GM18861 (cell line): ENCODE measurements at regions not wholly inside any gene's neighbourhood (a gene's known extent, or its start where the extent isn't known, plus 50 kb on each side); places are given as distances from the start of the nearest gene placed in this dataset.

Source experiments
- ATAC-seq: cut with Tn5 transposase; IDR thresholded peaks from one replicate; pipeline ENCODE4 v1.9.1; 2021; ENCODE audit not compliant: unreplicated experiment

DNA sequence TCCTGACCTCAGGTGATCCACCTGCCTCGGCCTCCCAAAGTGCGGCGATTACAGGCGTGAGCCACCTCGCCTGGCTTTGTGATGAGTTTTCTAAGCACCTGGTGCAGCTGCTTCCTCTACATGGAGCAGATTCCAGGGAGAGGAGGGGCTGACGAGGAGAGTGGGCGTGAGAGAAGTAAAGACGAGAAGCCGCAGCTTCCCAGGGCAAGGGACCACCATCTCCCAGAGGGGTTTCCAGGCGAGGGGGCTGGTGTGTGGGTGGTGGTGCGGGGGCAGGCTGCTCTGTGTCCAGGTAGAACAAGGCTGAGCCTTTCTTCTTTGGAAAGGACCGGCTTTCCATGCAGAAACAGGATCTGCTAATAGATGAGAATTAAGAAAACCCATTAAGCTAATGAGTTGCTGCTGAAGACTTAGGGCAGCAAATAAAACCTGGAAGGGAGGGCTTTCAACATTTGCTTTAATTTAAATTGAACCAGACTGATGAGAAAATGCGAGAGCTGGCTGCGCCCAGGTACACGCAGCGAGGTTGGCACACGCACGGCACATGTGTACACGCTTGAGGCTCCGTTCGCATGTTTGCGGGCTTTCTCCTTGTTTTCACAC, 236.7 kb downstream of the RBFOX3 start:
- no peak for ATAC-seq

- no peak for ATAC-seq
Observed at GRCh38 chr17:79372470-79373238, 238.2 kb downstream of the RBFOX3 start.

DNA sequence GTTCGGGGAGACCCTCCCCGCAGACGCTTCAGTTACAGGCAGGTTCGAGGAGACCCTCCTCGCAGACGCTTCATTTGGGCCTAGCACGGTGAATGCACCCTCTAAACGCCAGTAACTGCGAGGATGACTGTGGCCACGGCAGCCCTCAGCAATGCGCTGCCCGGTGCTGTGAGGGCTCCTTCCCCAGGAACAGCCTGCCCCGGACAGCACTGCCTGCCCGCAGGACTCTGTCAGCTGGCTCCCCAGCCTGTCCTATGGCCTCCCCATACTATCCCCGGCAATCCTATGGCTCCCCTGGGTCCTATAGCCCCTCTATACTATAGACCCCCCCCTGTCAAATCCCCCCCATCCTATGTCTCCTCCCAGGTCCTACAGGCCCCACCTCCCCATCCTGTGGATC, 238.9 kb downstream of the RBFOX3 start:
- ATAC-seq = no peak

DNA sequence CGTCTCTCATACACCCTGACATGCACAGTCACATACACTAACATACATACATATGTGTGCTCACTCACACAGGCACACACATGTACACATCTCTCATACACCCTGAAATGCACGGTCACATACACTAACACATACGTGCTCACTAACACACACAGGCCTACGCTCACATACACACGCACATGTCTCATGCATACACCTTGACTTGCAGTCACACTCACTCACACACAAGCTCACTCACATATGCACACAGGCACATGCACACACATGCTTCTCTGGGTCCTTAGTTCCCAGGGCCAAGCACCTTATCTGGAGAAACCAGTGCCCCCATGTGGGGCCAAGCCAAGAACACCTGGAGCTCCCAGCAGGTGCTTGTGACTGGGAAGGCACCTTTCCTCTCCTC, 240.3 kb downstream of the RBFOX3 start:
- no peak for ATAC-seq

DNA sequence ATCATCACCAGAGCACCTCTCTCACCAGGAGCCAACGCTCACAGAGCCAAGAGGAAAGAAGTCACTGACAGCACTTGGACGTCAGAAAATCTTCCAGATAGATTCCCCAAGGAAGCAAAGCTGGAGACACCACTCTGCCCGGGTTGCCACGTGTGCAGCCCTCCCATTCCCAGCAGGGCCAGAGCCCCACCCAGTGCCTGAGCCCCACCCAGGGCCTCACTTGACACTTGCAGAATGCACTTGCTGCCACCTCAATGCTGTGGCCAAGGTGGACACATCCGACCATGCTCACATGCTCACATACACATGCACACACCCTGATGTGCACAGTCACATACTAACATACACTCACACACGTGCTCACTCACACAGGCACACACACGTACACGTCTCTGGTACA, 240.7 kb downstream of the RBFOX3 start:
- ATAC-seq = no peak

- no peak for ATAC-seq
Observed at GRCh38 chr17:79369532-79369931, 241.3 kb downstream of the RBFOX3 start.

DNA sequence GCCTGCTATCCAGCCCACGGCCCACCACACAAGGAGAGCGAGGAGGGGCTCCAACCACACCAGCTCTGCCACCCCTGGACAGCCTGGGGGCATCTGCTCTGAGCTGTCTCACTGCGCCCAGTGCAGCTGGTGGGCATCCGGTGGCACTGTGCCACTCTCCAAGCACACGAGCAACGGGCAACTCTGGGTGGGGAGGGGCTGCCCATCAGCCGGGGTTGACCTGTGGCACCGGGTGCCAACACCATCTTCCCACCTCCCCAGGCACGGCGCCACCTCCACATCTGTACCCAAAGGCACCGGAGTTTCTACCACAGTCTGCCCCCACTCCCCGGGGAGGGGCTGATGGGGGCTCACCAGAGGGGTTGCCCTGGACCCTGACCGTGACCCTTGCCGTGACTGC, 241.8 kb downstream of the RBFOX3 start:
- ATAC-seq = no peak

DNA sequence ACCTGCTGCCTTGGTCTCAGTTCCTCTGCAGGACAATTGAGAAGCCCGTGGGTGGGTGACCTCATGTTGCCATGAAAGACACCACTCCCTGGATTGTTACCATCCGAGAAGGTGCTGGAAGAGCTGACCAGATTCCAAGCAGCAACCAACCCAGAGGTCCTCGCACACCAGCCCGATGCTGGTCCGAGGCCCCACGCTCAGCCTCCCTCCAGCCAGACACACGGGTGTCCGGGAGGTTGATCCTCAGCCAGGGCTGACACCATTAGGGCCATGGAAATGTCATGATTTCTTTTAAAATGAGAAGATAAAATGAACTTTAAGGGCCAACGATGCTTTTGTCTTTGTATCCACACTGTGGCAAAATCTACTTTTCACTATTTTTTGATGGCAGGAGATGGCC, 242.3 kb downstream of the RBFOX3 start:
- no peak for ATAC-seq

DNA sequence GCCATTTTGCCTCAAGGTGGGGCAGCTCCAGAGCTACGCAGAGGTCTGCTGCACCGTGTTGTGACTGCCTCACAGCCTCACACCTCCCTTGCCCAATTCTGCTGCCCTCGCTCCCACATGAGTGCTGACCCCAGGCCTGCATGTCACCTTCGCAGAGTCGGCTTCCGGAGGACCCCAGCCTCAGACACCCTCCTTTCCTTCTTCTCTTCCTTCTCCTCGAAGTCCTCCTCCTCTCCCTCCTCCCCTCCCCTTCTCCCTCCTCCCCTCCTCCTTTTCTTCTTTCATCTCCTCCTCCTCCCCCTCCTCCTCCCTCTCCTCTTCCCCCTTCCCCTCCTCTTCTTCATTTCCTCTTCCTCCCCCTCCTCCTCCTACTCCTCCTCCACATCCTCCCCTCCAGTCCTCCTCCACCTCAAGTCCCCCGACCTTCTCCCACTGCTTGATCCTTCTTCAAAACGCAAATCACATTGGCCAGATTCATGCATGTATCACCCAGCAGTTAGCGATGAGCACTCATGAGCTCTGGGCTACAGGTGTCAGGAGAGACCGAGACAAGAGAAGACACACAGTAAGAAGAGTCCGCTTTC, 243.8 kb downstream of the RBFOX3 start:
- no peak for ATAC-seq

DNA sequence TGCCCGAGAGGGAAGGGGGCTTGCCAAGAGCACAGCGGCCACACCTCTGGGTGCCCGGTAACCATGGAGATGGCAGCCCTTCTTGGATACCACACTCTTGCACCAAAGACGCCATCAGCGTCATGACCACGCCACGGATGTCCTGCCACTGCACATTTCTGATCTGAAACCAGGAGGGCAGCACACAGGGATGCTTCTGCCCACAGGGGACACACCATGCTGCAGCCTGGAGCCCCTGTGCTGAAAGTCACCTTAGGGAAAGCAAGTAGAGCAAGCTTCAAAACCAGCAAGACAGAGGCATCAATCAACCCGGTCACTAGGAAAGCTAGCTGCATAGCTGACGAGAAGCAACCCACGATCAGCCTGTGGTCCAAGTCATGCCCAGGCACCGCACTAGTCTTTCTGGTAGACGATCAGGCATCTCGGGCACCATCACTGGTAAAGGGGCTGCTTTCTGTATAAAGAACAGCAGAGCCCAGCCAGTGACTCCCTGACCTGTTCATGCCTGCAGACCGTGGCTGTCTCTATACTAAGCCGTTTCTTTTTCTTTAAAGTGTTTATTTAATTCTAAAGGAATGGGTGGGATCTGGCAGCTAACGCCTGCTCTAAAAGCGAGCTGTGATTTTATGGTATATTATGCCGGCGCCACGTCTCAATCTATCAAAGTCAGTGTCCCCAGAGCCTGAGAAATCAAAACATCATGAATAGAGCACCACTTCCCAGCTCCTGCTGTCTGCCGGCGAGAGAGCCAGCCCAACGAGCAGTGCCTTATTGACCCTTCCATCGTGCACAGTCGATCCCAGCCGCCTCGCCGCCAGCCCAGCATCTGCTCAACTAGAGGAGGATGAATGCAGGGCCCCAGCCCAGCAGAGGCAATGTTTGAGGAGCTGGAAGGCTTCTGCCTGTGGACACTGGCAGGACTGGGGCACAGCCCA, 244.7 kb downstream of the RBFOX3 start:
- ATAC-seq = no peak

DNA sequence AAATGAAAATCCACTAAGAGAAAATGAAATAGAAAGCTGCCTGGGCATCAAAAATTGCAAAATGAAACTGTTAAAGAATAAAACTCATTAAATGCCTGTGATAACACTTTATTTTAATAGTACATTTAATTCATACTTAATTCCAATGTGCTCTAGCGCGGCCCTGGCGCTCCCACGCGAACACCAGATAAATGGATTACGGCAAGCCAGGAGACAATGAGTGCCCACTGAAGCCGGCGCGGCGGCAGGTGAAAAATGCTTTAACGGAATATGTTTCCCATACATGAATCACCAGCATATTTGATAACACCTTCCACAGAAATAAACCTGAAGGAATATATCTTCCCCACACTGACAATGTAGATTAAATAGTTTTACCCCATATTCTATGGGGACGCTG, 245.5 kb downstream of the RBFOX3 start:
- ATAC-seq = no peak

DNA sequence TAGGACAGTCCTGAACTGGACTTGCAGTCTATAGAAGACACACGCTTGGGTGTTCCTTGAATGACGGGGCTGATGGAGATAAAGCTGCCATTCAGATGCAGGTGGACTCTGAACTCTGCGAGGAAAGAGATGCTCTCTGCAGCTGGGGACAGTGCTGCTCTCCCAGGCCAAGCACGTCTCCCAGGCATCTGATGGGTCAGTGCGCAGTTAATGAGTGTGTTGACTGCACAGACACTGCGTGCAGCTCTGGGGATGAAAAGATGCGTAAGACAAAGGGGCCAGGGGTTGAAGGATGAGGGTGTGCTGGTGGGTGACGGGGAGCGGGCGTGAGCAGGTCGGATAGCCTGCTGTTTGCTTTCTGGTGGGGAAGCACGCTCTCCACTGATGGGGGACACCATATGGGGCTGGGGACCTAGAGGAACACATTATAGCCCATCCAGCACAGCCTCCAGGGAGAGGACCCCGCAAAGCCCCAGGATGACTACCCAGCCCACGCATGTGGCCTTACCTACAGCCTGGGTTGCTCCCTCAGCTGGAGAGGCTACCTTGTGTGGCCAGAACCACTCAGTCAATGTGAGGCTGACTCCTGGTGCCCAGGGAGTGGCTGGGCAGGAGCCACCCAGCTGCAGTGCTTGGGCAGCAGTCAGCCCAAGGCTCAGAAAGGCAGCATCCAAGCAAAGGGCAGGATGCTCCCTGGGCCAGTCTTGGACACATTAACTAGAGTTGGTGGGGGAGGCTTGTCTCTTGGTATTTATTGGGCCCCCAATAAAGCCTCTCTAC, 246.3 kb downstream of the RBFOX3 start:
- ATAC-seq = no peak

GRCh38 chr17:79363552-79364275, 247.1 kb downstream of the RBFOX3 start:
- no peak for ATAC-seq

DNA sequence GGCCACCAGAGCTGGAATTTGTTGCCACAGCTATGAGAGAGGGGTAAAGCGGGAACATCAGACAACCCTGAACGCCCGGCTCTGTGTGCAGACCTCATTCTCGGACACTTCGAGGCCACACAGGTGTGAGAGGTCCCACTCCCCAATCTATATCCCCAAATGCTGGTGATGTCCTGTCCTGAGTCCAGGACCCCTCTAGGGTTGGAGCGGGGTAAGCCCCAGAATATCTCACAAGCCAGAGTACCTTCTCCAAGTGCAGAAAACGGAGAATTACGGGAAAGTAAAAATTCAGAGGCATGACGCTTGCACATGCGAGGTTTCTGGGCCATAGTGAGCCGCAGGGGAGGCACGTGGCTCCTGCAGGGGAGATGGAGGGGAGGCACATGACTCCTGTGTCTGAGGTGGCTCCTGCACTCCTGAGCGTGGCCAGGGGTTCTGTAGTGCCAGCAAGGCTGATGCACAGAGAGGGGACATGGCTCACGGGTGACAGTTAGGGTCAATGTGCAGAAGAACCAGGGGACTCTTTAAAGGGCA, 248.0 kb downstream of the RBFOX3 start:
- ATAC-seq = no peak

GRCh38 chr17:79361873-79362771, 248.7 kb downstream of the RBFOX3 start:
- ATAC-seq = no peak

GRCh38 chr17:79361221-79361734, 249.6 kb downstream of the RBFOX3 start:
- ATAC-seq = no peak

- no peak for ATAC-seq
Observed at GRCh38 chr17:79360196-79360595, 250.7 kb downstream of the RBFOX3 start.

DNA sequence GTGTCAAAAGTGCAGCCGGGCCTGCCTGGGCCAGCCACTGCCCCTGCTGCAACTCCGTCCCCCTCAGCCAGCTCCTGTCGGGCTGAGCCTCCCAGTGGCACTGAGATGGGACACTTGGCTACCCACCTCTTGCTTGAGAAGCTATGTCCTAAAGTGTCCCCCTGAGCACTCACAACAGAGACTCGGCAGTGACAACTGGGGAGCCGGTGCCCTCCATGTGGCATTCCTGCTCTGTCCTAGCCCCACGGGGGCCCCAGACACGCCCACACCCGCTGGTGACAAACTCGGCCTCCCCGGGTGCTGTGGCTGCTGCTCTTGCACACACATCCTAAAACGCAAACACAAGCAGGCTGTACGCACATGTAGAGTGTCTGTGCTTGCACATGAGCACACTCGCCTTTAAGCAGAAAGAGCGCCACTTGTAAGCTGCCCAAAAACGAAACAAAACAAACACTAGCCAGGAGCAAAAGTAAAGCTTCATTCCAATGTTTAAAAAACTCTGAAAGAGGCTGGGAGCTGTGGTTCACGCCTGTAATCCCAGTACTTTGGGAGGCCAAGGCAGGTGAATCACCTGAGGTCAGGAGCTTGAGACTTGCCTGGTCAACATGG, 253.9 kb downstream of the RBFOX3 start:
- ATAC-seq = no peak
